Breast epithelium (tissue), 4 donors: ENCODE measurements at regions not wholly inside any gene's neighbourhood (a gene's known extent, or its start where the extent isn't known, plus 50 kb on each side); places are given as distances from the start of the nearest gene placed in this dataset.

ENCODE experiments used
- DNase-seq, 2 donors: peaks; one replicate each; pipeline ENCODE4 v3.0.0-alpha.2; 2019; ENCODE audit warnings: low spot score in 2 of 2
- H3K27ac ChIP-seq, 2 donors: fragments of 200-600 bp; sonication (generic) in 1 of 2; one replicate each; pipeline ENCODE4 v1.5.1; 2016 to 2019; ENCODE audit warnings: mild to moderate bottlenecking in 1 of 2
- H3K27me3 ChIP-seq, 2 donors: fragments of 200-600 bp; sonication (generic) in 1 of 2; one replicate each; pipeline versions ENCODE4 v1.5.1 to v1.6.0; 2017 to 2019; ENCODE audit warnings: control low read depth in 1 of 2, mild to moderate bottlenecking in 1 of 2
- H3K36me3 ChIP-seq: fragments of 200-600 bp; one replicate; pipeline ENCODE4 v1.5.1; 2019
- H3K4me1 ChIP-seq, 2 donors: fragments of 200-600 bp; sonication (generic); one replicate each; pipeline ENCODE4 v1.5.1; 2016 to 2019; ENCODE audit warnings: control low read depth in 1 of 2
- H3K4me3 ChIP-seq, 3 donors: fragments of 200-600 bp; sonication (generic); 1 replicate in 2 of 3; 2 replicates in 1 of 3; pipeline ENCODE4 v1.5.1; 2016 to 2019; ENCODE audit warnings: mild to moderate bottlenecking in 3 of 3, moderate library complexity in 2 of 3
- H3K9me3 ChIP-seq, 2 donors: fragments of 200-600 bp; sonication (generic) in 1 of 2; one replicate each; pipeline ENCODE4 v1.5.1; 2016 to 2019; ENCODE audit warnings: control low read depth in 1 of 2
- POLR2A ChIP-seq: fragments of 450-650 bp; IDR thresholded peaks from one replicate; pipeline ENCODE4 v1.6.1; 2016; ENCODE audit warnings: antibody characterized with exemption, mild to moderate bottlenecking, moderate library complexity
- POLR2AphosphoS5 ChIP-seq, 3 donors: sonication (generic); formaldehyde crosslinking; IDR thresholded peaks; one replicate each; pipeline ENCODE4 v1.6.1; 2017; ENCODE audit warnings: antibody characterized with exemption in 3 of 3
- intact Hi-C: fragments of 100-400 bp; cut with DNase I; formaldehyde crosslinking; loops from one replicate; pipeline ENCODE4 v1.15.1; 2023; ENCODE audit warnings: low total_unique reads
- TF ChIP-seq, protein P1 (sequence below), 3 donors: fragments of 450-650 bp; IDR thresholded peaks; one replicate each; pipeline ENCODE4 v1.5.1; 2016 to 2017; ENCODE audit warnings: antibody characterized with exemption in 3 of 3, mild to moderate bottlenecking in 3 of 3, moderate library complexity in 3 of 3

DNA sequence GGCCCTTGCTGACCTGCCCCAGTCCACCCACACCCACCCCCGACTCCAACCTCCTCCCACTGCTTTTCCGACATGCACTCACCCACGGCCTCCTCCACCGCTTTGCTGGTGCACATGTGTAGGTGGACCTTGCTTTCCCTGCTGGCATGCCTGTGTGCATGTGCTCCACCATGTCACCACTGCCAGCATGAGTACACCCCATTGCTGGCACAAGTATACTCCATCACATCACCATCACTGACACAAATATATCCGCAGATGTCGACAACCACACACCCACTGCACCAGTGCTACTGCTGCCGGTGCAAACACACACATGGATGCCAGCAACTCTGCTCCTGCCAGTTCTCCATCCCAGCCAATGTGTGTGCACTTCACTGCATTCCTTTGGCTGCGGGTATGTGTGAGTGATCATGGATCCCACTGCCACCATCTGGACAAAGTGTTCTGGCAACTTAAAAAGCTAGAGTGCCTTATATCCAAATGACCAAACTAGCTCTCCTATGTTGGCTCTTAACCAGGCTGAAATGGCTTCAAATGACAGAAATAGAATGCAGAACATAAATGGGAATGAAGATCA is 1072.3 kb downstream of the RAPGEF2 start:
- Histone ChIP-seq H3K36me3 (no peaks in the 10 kb centered on the region), H3K27me3 (no peaks in the 10 kb centered on the region), H3K4me3 (no peak overlapping the region), H3K27ac (no peak overlapping the region), H3K9me3 (no peaks in the 10 kb centered on the region), H3K4me1 (no peaks in the 10 kb centered on the region)
- no peak for DNase-seq
- intact Hi-C loops: no loop called here
- TF ChIP-seq, protein P1, sequence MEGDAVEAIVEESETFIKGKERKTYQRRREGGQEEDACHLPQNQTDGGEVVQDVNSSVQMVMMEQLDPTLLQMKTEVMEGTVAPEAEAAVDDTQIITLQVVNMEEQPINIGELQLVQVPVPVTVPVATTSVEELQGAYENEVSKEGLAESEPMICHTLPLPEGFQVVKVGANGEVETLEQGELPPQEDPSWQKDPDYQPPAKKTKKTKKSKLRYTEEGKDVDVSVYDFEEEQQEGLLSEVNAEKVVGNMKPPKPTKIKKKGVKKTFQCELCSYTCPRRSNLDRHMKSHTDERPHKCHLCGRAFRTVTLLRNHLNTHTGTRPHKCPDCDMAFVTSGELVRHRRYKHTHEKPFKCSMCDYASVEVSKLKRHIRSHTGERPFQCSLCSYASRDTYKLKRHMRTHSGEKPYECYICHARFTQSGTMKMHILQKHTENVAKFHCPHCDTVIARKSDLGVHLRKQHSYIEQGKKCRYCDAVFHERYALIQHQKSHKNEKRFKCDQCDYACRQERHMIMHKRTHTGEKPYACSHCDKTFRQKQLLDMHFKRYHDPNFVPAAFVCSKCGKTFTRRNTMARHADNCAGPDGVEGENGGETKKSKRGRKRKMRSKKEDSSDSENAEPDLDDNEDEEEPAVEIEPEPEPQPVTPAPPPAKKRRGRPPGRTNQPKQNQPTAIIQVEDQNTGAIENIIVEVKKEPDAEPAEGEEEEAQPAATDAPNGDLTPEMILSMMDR (IDR thresholded peaks at IDR 0.05): no peak
- TF ChIP-seq POLR2AphosphoS5 (IDR thresholded peaks at IDR 0.05) (no peak), POLR2A (no peak)

DNA sequence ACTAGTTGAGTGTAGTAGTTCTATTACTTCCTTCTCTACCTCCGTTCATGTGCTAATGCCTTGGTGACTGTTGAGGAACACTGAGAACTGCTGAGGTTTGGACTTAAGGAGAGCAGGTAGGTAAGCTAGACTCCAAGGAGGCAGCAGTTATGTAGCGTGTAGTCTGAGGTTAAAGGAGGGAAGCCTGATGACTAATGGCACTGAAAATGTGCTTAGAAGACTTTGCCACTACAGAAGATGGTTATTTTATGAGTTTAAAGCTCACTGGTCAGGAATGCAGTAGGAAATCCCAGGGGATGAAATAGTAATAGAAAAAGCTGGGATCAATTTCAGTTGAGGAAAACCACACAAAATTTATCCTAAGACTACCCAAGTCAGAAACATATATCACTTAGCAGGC is 1077.3 kb downstream of the RAPGEF2 start:
- Histone ChIP-seq H3K4me1 (no peaks in the 10 kb centered on the region), H3K27me3 (no peaks in the 10 kb centered on the region), H3K36me3 (no peaks in the 10 kb centered on the region), H3K9me3 (no peaks in the 10 kb centered on the region), H3K27ac (no peak overlapping the region), H3K4me3 (no peak overlapping the region)
- no peak for DNase-seq
- TF ChIP-seq POLR2A: no peak
- TF ChIP-seq POLR2AphosphoS5 (IDR thresholded peaks at IDR 0.05): no peak
- intact Hi-C loops: no loop called here

- Histone ChIP-seq H3K9me3 (no peaks in the 10 kb centered on the region), H3K4me1 (no peaks in the 10 kb centered on the region), H3K27me3 (no peaks in the 10 kb centered on the region), H3K27ac (no peak overlapping the region), H3K36me3 (no peaks in the 10 kb centered on the region), H3K4me3 (no peak overlapping the region)
- intact Hi-C loops: no loop called here
- TF ChIP-seq POLR2A (no peak), POLR2AphosphoS5 (IDR thresholded peaks at IDR 0.05) (no peak)
- TF ChIP-seq, protein P1 (IDR thresholded peaks at IDR 0.05): no peak
- no peak for DNase-seq
Measured at GRCh38 chr4:160182727-160183126, 1079.8 kb downstream of the RAPGEF2 start.

DNA sequence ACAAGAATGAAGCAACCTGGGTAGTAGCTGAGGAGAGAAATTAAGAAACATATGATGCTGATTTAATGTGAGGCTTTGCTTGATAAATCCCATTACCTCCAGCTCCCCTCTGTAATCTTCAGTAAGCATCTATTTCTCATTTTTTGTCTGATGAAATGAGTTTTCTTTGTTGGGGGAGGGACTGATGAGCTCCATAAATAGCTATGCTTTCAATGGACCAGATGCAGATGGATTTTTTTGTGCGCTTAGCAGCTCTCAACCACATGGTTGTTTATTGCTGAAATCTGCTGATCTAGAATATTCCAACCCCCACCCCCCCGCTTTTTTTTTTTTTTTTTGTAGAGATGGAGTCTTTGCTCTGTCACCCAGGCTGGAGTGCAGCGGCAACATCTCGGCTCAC is 1082.0 kb downstream of the RAPGEF2 start:
- no peak for DNase-seq
- H3K9me3 ChIP-seq: no peaks in the 10 kb centered on the region
- H3K4me3 ChIP-seq: no peak overlapping the region
- TF ChIP-seq, protein P1 (IDR thresholded peaks at IDR 0.05): no peak
- no peak for TF ChIP-seq POLR2AphosphoS5 (IDR thresholded peaks at IDR 0.05)
- no peak for TF ChIP-seq POLR2A
- no peaks in the 10 kb centered on the region for H3K27me3 ChIP-seq
- H3K36me3 ChIP-seq: no peaks in the 10 kb centered on the region
- no peak overlapping the region for H3K27ac ChIP-seq
- intact Hi-C loops: no loop called here
- H3K4me1 ChIP-seq: no peaks in the 10 kb centered on the region

GRCh38 chr4:160193787-160194186 is 1090.9 kb downstream of the RAPGEF2 start:
- DNase-seq: no peak
- no peaks in the 10 kb centered on the region for H3K4me1 ChIP-seq
- H3K9me3 ChIP-seq: no peaks in the 10 kb centered on the region
- intact Hi-C loops: no loop called here
- H3K4me3 ChIP-seq: no peak overlapping the region
- no peaks in the 10 kb centered on the region for H3K36me3 ChIP-seq
- no peaks in the 10 kb centered on the region for H3K27me3 ChIP-seq
- H3K27ac ChIP-seq: no peak overlapping the region
- TF ChIP-seq, protein P1 (IDR thresholded peaks at IDR 0.05): no peak
- no peak for TF ChIP-seq POLR2A
- no peak for TF ChIP-seq POLR2AphosphoS5 (IDR thresholded peaks at IDR 0.05)

DNA sequence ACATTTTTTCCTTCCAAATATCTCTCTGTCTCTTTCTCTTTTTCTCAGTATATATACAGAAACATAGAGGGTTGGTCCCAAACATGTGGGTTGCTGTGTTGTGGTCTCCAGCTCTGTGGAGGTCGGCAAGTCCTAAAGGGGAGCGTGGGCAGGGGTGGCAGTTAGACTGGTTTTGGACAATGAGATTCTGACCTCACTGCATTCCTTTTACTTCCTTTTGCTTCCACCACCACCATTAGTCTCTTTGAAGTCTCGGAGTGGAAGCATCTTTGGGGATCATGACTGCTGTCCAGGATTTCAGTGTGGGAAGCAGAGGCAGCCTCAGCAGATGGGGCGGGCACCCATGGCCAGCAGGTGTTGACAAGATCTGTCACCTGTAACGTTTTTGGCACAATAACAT is 1091.8 kb downstream of the RAPGEF2 start:
- no peaks in the 10 kb centered on the region for H3K36me3 ChIP-seq
- no peak for DNase-seq
- intact Hi-C loops: no loop called here
- no peak overlapping the region for H3K4me3 ChIP-seq
- TF ChIP-seq POLR2A: no peak
- TF ChIP-seq, protein P1 (IDR thresholded peaks at IDR 0.05): no peak
- TF ChIP-seq POLR2AphosphoS5 (IDR thresholded peaks at IDR 0.05): no peak
- no peaks in the 10 kb centered on the region for H3K4me1 ChIP-seq
- no peaks in the 10 kb centered on the region for H3K27me3 ChIP-seq
- H3K9me3 ChIP-seq: no peaks in the 10 kb centered on the region
- no peak overlapping the region for H3K27ac ChIP-seq
